ENCODE measurements at regions not wholly inside any gene's neighbourhood (a gene's known extent, or its start where the extent isn't known, plus 50 kb on each side); places are given as distances from the start of the nearest gene placed in this dataset.
"Not testable (repeated sequence)": the region's sequence is repeated elsewhere in the genome, so short reads cannot be mapped to it uniquely, and the experiment has no call there.

DNA sequence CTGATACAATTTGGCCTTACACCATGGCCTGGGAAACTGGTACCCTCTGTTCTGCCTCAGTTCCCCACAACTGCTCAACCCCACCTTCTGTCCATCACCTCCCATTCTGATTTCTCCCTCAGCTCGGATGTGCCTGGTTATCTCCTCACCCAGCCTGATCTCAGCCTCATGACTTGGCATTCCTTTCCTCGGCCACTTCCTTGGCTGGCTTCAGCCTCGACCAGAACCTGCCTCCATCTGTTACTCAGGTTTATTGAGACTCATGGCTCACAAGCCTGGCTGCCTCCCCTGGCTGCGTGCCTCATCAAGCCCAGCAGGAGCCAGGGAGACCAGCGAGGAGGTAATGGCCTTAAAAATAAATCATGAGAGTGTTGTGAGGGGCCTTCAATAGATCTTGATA lies 356.2 kb upstream of the SPRED2 start:
- no peak for DNase-seq (ENCODE audit: low spot score)

DNA sequence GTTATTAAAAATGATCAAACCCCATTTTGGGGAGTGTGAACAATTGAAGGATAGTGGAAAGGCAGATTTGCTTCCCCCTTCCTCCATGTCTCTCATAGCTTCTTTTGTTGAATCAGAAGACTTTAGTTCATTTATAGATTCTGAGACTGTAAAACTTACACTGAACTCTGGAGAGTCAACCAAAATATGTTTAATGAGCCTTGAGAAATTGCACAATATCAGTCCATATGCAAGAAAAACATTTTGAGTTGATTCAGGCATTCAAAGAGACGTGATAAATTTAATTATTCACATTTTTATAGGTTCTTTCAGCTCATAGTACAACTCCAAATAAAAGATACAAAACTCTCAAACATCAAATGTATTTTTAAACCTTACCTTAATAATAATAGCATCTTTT lies 354.4 kb upstream of the SPRED2 start:
- DNase-seq (ENCODE audit: low spot score): no peak

DNA sequence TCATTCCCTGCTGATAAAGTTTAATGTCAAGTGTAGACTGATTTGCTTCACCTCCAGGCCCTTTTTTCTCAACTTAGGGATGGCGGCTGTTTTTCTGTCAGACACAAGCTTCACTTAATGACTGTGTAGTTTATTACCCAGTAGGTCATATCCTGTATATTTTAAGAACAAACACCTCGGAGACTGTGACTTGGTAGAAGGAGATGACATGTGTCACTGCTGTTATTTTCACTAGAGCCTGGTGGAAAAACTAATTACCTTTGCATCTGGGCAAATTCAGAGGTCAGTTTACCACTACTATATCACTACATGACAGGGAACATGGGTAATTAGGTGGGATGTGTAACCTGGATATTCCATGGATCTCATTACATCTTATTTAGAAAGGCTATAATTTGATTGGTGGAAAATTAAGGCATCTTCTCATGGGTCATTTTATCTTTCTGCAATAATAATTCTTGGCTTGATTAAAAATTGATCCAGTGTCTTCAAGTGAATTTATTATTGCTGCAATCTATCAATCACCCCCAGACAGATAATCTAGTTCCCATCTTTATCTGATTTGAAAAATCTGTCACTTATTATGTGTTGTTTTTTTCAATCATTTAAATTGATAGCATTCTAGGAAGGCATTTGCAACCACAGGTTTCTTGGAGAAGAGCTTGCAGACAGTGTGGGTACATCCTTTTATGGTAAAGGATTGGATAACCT lies 353.8 kb upstream of the SPRED2 start:
- no peak for DNase-seq (ENCODE audit: low spot score)

DNA sequence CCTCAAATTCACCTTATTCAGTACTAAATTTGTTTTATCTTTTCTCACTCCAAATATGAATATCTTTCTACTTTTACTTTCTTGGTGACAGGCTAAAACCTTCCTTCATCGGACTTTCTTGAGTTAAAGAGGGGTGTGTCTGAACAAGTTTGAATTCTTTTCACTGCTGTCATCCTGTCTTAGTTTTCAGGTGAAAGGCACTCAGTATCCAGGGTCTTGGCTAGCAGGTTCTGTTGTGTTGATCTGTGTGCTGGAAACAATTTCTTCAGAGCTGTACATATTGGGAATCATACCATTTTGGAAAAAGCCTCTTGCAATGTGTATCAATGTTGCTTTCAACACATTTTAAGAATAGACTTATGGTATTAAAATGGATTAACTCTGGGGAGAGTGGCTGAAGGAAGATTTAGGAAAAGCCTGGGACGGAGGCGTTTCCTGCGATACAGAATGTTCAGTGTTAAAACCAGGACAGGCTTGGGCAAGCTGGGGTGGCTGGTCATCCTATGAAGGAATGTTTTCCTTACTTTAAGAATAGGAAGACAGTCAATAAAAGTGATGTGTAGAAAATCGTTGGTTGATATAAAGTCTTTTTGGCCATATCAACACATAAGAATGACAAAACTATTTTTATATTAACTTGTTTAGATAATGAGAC lies 350.7 kb upstream of the SPRED2 start:
- DNase-seq (ENCODE audit: low spot score): no peak

DNA sequence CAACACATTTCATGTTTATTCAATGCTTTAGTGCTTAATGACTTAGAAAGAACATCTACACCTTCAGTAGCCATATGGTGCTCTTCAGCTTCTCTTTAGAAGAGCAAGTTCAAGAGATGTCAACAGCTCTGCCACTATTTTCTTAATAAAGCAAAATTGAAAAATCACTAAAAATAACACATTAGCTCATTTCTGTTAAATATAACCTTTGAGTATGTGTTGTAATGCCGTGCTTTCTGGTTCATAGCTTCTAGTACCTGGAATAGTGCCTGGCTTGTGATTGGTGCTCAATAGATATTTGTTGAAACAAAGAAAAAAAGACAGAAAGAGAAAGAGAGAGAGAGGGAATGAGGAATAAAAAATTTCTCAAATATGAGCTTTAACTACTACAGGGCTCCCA lies 349.8 kb upstream of the SPRED2 start:
- no peak for DNase-seq (ENCODE audit: low spot score)

DNA sequence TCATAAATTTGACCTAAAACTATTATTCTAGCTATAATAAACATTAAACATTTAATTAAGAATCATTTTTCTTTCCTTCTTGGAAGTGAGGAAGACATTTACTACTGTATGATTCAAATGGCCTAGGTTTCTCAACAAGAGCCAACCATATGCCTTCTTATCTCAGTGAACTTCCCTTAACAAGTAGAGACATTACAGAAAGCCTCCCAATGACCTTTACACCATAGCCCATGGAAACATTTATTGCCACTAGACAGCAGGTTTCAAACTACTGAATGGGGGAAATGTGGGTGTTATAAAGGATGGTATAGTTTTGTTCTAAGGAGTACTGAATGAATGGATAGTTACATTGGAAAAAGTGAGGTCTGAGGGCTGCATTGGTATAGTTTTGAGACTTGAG lies 349.4 kb upstream of the SPRED2 start:
- no peak for DNase-seq (ENCODE audit: low spot score)

DNA sequence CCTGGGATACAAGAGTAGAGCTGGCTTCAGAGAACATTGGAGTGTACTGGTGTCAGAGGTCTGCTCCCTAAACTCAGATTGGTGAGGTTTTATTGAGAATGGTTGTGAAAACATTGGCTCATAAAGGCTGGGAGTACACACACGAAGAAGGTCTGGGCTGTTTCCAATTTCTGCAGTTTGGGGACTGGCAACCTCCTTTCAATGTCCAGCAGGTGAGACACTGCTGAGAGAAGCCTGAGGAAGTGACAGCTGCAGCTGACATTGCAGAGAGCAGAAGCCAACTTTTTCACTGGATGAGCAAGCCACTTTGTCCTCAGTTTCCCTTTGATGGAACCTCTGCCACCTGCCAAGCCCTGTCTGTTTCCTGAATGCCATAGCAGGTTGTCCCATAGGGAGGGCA lies 346.6 kb upstream of the SPRED2 start:
- DNase-seq (ENCODE audit: low spot score): no peak

DNA sequence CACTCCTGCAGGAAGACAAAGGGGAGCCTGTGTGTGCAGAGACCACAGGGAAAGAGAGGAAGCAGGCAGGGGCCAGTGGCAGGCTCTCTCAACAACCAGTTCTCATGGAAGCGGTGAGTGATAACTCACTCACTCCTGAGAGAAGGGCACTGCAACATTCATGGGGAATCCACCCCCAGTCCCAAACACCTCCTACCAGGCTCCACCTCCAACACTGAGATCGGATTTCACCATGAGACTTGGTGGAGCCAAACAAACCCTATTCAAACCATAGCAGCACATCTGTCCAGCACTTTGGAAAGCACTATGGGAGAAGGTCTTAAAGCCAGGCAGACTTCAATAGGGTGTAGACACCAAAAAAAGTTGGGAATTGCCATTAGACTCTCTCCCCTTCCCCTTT lies 345.7 kb upstream of the SPRED2 start:
- DNase-seq (ENCODE audit: low spot score): no peak

DNA sequence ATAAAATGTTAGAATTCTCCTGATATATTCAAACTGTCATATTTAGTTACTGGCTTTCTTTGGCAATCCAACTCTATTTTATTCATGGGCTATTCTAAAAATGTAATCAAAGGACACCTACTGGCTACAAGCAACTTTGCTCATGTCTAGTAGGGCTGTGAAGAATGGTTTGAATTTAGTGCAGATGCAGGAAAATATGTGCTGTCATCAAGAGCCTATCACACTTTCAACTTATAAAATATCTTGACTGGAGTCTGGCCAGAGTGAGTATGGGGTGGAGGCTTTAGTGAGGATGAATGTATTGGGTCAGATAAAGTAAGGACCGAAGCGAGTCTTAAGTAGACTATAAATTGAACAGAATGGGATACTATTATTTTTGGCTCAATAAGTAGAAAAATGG lies 343.4 kb upstream of the SPRED2 start:
- no peak for DNase-seq (ENCODE audit: low spot score)

DNA sequence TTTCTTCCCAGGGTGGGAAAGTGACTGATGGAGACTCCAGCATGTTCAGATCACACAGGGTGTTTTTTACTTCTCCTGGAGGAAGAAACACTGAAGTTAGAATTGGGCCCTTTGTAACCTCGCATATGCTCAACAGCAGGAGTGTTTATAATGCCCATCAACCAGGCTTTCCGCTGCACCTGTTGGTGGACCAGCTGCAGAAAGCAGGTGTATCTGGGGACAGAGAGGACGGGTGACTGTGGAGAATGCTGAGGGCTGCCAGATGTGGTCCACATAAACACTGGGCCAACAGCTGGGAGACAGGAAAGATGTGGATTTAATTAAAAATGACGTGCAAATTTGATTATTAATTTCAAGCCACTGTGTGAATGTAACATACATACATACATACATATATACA lies 335.5 kb upstream of the SPRED2 start:
- DNase-seq (ENCODE audit: low spot score): no peak

DNA sequence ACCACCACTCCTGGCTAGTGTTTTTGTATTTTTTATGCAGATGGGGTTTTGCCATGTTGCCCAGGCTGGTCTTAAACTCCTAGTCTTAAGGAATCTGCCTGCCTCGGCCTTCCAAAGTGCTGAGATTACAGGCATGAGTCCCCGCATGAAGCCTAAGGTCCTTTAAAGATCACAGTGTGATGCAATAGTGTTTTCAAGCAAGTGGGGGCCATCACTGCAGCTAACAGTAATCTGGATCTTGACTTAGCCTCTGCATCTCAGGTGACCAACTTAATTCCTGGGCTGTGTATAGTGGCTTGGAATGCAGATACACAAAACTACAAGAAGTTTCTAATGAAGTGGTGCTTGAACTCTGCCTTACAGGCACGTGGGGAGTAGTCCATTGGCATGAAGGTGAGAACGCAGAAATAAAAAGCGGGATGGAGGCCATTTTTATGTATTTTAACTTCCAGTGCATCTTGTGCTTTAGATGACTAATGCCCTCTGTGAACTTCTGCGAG lies 334.4 kb upstream of the SPRED2 start:
- no peak for DNase-seq (ENCODE audit: low spot score)

DNA sequence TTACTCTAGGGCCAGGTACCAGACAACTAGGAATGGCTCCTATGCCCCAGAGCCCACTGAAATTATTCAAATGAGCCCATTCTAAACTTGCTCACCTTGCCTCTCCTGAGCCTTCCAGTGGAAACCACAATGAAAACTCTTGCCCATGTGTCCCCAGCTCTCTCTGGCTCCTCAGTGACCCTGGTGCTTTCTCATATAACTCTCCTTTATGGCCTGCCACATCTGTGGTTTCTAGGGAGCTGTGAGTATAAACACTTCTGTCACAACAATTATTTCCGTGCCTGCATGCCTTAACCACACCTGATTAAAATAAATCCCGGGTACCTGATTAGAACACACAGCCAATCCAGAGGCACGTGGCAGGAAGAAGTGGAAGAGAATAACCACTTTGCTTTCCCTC lies 333.0 kb upstream of the SPRED2 start:
- DNase-seq (ENCODE audit: low spot score): no peak

DNA sequence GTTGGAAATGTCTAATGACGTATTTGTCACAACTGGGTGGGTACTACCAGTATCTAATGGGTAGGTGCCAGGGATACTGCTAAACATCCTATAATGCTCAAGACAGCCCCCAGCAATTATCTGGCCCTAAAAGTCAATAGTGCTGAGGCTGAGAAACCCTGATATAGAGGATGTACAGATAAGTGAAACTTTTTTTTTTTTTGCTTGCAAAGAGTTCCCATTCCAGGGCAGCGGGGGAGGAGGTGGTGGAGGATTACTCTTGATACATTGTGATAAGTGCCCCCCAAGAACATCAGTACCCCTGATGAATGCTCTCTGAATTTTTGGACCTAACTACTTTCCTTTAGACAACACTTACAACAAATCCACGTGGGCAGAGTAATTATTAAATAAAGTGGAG lies 329.7 kb upstream of the SPRED2 start:
- no peak for DNase-seq (ENCODE audit: low spot score)

DNA sequence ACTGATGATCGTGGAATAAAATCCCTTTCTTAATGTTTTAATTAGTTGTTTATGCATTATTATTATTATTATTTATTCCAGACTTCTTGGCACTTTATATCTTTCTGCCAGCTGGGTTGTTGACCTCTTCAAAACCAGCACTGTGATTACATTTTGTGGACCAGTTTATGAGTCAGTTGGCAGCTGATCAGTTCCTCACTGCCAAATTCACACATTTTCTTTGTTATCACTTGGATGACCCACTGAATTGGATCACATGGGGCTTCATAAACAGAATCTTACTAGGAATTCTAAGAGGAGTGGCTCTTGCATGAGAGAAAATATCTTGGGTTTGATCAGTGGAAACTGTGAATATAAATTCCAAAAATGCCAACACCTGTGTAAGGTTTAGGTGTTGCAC lies 321.8 kb upstream of the SPRED2 start:
- no peak for DNase-seq (ENCODE audit: low spot score)

DNA sequence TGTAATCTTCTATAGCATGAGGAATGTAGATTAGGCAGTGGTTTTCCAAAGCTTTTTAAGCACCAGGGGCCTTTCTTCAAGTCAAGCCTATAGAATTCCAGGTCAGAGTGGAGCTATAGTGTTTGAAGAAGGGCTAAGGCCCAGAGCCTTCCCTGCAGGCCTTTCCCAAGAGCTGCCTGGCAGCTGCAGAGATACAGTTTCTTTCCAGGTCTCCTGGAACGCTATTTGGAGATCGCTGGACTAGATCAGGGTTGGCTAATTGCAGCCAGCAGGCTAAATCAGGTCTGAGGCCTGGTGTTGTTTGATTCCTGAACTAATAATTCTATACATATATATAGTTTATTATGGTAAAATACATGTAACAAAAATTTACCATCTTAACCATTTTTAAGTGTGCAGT lies 319.0 kb upstream of the SPRED2 start:
- no peak for DNase-seq (ENCODE audit: low spot score)

DNA sequence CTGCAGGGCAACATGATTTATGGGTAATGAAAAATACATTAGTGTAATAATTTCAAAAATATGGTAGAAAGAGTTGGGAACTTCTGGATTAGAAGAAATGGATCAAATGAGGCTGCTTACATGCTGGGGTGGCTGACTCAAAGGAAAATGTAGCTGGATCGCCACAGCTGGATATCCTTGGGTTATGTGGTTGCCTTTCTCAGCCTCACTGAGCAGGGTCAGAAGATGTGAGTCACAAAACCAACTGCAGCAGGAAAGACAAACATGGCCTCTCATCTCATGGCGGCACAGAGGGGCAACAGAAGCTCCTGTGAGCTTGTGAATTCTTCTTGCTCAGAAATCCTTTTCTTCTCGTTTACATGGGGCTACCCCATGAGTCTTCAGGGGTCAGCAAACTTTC lies 317.1 kb upstream of the SPRED2 start:
- DNase-seq (ENCODE audit: low spot score): no peak

DNA sequence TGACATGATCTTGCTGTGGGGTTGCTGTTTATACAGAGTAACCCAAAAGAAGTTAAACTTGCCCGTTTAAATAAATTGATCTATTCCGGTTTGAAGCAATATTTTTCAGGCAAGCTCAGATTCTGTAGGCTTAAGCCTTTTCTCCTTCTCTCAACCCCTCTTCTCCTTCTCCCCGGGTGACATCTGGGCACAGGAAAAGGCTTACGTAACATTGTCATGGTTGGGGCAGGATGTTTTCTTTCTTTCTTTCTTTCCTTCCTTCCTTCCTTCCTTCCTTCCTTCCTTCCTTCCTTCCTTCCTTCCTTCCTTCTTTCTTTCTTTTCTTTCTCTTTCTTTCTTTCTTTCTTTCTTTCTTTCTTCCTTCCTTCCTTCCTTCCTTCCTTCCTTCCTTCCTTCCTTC lies 315.5 kb upstream of the SPRED2 start:
- DNase-seq (ENCODE audit: low spot score): not testable (repeated sequence)

DNA sequence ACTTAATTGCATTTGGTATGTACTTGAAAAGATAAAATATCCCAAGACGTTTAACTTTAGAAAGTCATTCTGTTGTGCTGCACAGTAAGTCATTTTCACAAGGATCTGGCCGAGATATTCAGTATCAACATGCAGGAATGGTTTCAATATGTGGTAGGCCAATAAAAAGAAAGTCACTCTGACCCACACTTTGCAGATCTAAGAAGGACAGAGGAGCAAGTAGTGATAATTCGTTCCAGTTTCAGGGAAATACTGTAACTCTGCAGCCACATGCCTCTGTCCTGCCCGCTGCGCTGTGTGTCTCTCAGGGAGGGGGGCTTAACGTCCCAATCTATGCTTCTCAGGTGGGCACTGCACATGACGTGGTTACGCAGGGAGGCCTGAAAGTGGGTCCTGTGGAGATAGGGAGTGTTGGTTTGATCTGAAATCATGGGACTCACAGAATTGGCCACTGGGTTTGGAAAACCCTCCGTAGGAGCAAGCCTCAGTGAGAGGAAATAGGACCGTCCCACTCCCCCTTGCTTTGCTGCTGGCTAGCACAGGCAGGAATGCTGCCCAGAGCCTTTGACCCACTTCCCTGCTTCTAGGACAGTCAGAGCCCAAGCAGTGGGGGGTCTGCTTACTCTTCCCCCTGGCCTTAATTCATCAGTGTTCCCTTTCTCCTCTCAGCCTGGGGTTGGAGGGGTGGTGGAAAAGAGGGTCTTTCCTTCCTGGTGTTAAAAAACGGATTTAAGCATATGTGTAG lies 314.7 kb upstream of the SPRED2 start:
- no peak for DNase-seq (ENCODE audit: low spot score)

DNA sequence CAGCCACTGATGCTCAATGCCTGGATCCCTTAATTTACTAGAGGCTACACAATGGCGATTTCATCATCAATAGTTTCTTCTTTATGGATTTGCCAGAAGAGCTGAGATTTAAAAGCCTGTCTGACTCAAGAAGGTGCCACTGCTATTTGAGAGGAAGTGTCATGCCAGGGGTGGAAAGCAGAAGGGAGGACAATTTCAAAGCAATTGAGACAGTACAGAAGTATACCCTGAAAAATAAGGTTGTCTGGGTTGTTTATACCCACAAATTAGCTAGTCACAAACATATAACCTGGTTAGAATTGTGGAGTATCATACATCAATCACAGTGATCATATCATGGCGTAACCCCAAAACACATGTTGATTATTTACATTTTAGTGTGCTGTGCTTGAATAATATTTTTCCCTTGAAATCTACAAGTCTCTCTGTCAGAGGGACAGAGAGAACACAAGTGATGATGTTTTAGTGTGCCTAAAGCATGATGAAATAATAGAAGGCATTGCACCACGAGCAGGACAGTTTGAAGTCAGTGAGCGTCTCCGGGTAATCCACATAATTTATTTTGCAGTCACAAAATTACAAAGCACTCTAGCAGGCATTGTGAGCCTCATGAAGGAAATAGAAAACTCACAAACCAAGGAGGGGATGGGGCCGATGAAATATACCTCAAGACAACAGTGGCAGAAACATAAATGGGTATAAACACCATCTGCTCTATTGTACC lies 312.2 kb upstream of the SPRED2 start:
- no peak for DNase-seq (ENCODE audit: low spot score)

DNA sequence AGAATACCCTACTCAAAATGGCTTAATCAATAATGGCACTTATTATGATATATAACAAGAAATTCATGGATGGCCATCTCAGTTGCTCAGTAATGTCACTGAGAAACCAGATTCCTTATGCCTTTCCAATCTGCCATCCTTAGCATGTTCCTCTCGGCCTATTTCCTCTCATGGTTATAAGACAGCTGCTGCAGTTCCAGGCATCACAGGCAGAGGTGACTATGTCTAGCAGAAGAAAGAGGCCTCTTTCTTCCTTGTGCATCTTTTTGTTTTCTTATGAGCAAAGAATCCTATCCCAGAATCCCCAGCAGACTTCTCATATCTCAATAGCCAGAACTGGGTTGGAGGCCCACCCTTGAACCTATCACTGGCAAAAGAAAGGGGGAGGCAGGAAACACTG lies 310.6 kb upstream of the SPRED2 start:
- DNase-seq (ENCODE audit: low spot score): no peak

DNA sequence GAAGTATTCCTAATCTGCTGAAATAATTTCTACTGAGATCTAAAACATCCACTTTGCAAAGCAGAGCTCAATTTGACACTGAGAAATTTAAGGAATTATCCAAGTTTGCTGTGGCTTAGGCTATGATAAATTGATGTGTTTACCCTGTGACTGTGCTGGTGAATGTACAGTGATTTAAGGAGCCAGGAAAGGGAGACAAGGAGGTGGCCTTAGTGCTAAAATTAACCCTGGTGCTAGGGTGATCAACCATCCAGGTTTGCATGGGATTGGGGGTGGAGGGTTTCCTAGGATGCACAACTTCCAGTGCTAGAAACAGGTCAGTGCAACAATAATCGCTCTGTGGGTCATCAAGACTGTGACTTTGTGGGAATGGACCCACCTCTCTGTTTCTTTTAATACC lies 307.5 kb upstream of the SPRED2 start:
- DNase-seq (ENCODE audit: low spot score): no peak

DNA sequence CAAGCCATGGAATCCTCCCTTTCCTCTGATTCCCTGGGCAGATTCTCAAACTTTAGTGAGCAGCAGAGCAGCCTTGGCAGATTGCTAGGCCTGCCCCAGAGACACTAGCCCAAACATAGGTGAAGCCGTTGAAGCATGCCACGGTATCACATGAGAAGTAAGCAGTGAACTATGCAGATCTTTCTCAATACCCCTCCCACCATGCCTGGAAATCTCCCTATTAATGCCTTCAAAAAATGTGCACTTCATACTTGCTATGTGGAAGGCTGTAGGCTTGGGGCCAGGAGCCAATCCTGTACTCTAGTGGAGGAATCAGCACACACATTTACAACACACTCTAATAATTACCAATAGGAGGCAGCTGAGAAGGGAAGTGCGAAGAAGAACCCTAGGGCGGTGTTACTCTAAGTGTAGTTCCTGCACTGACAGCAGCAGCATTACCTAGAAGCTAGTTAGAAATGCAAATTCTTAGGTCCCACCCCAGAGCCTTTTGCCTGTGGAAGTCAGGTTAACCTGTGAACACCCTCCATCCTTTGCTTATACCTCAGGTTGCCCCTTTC lies 305.1 kb upstream of the SPRED2 start:
- DNase-seq (ENCODE audit: low spot score): no peak
